Endothelial cell of umbilical vein (primary cell): ENCODE measurements at regions not wholly inside any gene's neighbourhood (a gene's known extent, or its start where the extent isn't known, plus 50 kb on each side); places are given as distances from the start of the nearest gene placed in this dataset.

Experiments used
- BruUV-seq: library from RNA; stranded (reverse); fragments of 400-500 nt; replicated peaks from 2 replicates; lab custom pipeline; 2021; lab: Mats Ljungman, UMichigan
- CTCF ChIA-PET: fragments of 300-600, 350-600 bp; sonication (Branson Sonifier 250); formaldehyde crosslinking; loops from one replicate; lab custom pipeline; 2021; ENCODE audit warnings: antibody characterized with exemption, inconsistent platforms; lab: Charles Lee
- POLR2A ChIA-PET: fragments of 300-600, 350-600 bp; sonication (Branson Sonifier 250); formaldehyde crosslinking; loops from one replicate; lab custom pipeline; 2021; ENCODE audit warnings: antibody characterized with exemption, inconsistent platforms; lab: Charles Lee
- DNase-seq: peaks from one replicate; pipeline ENCODE4 v3.0.0-alpha.2; 2011; ENCODE audit warnings: low read depth, low spot score
- FAIRE-seq: peaks from 2 replicates; lab custom pipeline; 2011; peaks lifted over from hg19 to GRCh38; lab: Jason Lieb, UNC
- H2AFZ ChIP-seq: 2 replicates; pipeline ENCODE4 v1.6.0; 2012; ENCODE audit warnings: low read depth, low read length, control low read depth, inconsistent platforms
- H3K27ac ChIP-seq: 2 replicates; pipeline ENCODE4 v1.5.1; 2011; ENCODE audit warnings: low read depth, mild to moderate bottlenecking, control low read depth, low read length, moderate library complexity; ENCODE audit not compliant: insufficient read depth
- H3K27me3 ChIP-seq, 2 experiments: 2 replicates each; pipeline versions ENCODE4 v1.6.0 to v1.6.1; 2011; ENCODE audit warnings: low read length in 2 of 2, mixed read lengths in 1 of 2; ENCODE audit not compliant: control insufficient read depth in 2 of 2, insufficient read depth in 2 of 2
- H3K36me3 ChIP-seq, 2 experiments: 2 replicates in 1 of 2; 3 replicates in 1 of 2; pipeline ENCODE4 v1.5.1; 2011; ENCODE audit warnings: low read length in 2 of 2, mild to moderate bottlenecking in 1 of 2, moderate library complexity in 1 of 2; ENCODE audit not compliant: control insufficient read depth in 2 of 2, insufficient read depth in 2 of 2; ENCODE audit errors: extremely low read depth in 1 of 2
- H3K4me1 ChIP-seq: 3 replicates; pipeline ENCODE4 v1.5.1; 2011; ENCODE audit warnings: mild to moderate bottlenecking, low read length; ENCODE audit not compliant: control insufficient read depth, insufficient read depth; ENCODE audit errors: extremely low read depth
- H3K4me2 ChIP-seq: 2 replicates; pipeline ENCODE4 v1.6.1; 2011; ENCODE audit warnings: low read length, control low read depth, mixed read lengths; ENCODE audit not compliant: insufficient read depth
- H3K4me3 ChIP-seq, 3 experiments: fragments of 200-600 bp in 1 of 3; sonication (generic), shearing (Covaris generic) in 1 of 3; replicated peaks in 1 of 3; 2 replicates each; pipeline ENCODE4 v1.5.1; 2011 to 2016; ENCODE audit warnings: control low read depth in 3 of 3, low read length in 3 of 3, mild to moderate bottlenecking in 2 of 3, inconsistent platforms in 1 of 3, low read depth in 1 of 3, moderate library complexity in 1 of 3; ENCODE audit not compliant: insufficient read depth in 1 of 3
- H3K79me2 ChIP-seq: 2 replicates; pipeline ENCODE4 v1.6.0; 2012; ENCODE audit warnings: low read length, inconsistent platforms; ENCODE audit not compliant: control insufficient read depth, insufficient read depth
- H3K9ac ChIP-seq: replicated peaks from 2 replicates; pipeline ENCODE3; 2011; ENCODE audit warnings: low read length, control low read depth; ENCODE audit not compliant: insufficient read depth; ENCODE audit errors: extremely low read depth
- H3K9me1 ChIP-seq: replicated peaks from 3 replicates; pipeline ENCODE4 v1.6.0; 2011; ENCODE audit warnings: mild to moderate bottlenecking, low read length; ENCODE audit not compliant: control insufficient read depth, insufficient read depth; ENCODE audit errors: extremely low read depth
- H3K9me3 ChIP-seq: replicated peaks from 2 replicates; pipeline ENCODE4 v1.5.1; 2012; ENCODE audit warnings: low read length, inconsistent platforms; ENCODE audit not compliant: control insufficient read depth, insufficient read depth
- H4K20me1 ChIP-seq: replicated peaks from 2 replicates; pipeline ENCODE3; 2011; ENCODE audit warnings: mild to moderate bottlenecking, low read length; ENCODE audit not compliant: control insufficient read depth, insufficient read depth; ENCODE audit errors: extremely low read depth
- EZH2 ChIP-seq: IDR thresholded peaks from 2 replicates; pipeline ENCODE4 v1.6.1; 2012; ENCODE audit warnings: borderline replicate concordance, low read depth, mild to moderate bottlenecking, moderate library complexity, low read length, inconsistent platforms; ENCODE audit not compliant: severe bottlenecking
- FOS ChIP-seq: IDR thresholded peaks from 2 replicates; pipeline ENCODE4 v1.6.1; 2011; ENCODE audit warnings: mild to moderate bottlenecking, low read length, moderate library complexity, borderline replicate concordance; ENCODE audit not compliant: insufficient read depth
- GATA2 ChIP-seq: IDR thresholded peaks from 2 replicates; pipeline ENCODE4 v1.7.0; 2011; ENCODE audit warnings: low read depth, mild to moderate bottlenecking, moderate library complexity, mixed read lengths, low read length; ENCODE audit not compliant: insufficient read length, insufficient read depth
- JUN ChIP-seq: IDR thresholded peaks from 2 replicates; pipeline ENCODE4 v1.6.1; 2011; ENCODE audit warnings: borderline replicate concordance, low read depth; ENCODE audit not compliant: insufficient read length, insufficient read depth
- MYC ChIP-seq: IDR thresholded peaks from one replicate; pipeline ENCODE4 v1.6.1; 2011; ENCODE audit warnings: mild to moderate bottlenecking, low read depth, low read length
- POLR2A ChIP-seq: IDR thresholded peaks from 2 replicates; pipeline ENCODE4 v1.6.1; 2012; ENCODE audit warnings: low read depth, mild to moderate bottlenecking, control low read depth, low read length
- POLR2AphosphoS5 ChIP-seq: IDR thresholded peaks from 2 replicates; pipeline ENCODE4 v1.6.1; 2012; ENCODE audit warnings: low read depth, mild to moderate bottlenecking, control low read depth, low read length, moderate library complexity; ENCODE audit not compliant: insufficient read depth
- dilution Hi-C: fragments of 300-500 bp; cut with MboI; formaldehyde crosslinking; loops from one replicate; pipeline ENCODE4 v1.15.0; 2019; ENCODE audit warnings: low sequenced_read_pairs; ENCODE audit not compliant: extremely low pct_ligation_motif_present
- intact Hi-C: fragments of 100-400 bp; cut with micrococcal nuclease; formaldehyde crosslinking; loops from one replicate; pipeline ENCODE4 v1.10.0; 2022
- TF ChIP-seq, protein P1 (sequence below): IDR thresholded peaks from 2 replicates; pipeline ENCODE4 v1.6.1; 2011; ENCODE audit not compliant: insufficient read depth, insufficient read length
- TF ChIP-seq, protein P2 (sequence below), 2 donors: IDR thresholded peaks; 1 replicate in 1 of 2; 2 replicates in 1 of 2; pipeline ENCODE4 v1.5.1; 2011; ENCODE audit warnings: low read length in 2 of 2, mild to moderate bottlenecking in 2 of 2, moderate library complexity in 2 of 2, control low read depth in 1 of 2, inconsistent platforms in 1 of 2, low read depth in 1 of 2; ENCODE audit not compliant: insufficient read depth in 1 of 2; ENCODE audit errors: extremely low read depth in 1 of 2

DNA sequence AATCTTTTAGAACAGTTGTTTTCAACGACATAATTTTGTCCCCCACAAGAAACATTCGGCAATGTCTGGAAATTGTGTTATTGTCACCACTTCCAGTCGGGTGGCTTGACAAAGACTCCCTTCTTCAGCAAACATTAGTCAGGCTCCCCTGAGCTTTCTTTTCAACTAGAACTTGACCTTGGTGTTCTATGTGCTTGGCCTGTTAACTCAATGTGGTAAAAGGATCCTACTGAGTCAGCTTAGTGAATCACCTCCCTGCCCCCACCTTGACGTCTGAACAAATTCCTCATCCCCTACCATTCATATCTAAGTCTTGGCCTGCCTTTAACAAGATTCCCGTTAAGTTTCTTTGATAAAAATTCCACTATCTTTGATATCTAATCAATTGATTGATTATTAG is 465.0 kb upstream of the ROBO1 start:
- peak; percentile 40 for FAIRE-seq
- BruUV-seq = no TSS peak

DNA sequence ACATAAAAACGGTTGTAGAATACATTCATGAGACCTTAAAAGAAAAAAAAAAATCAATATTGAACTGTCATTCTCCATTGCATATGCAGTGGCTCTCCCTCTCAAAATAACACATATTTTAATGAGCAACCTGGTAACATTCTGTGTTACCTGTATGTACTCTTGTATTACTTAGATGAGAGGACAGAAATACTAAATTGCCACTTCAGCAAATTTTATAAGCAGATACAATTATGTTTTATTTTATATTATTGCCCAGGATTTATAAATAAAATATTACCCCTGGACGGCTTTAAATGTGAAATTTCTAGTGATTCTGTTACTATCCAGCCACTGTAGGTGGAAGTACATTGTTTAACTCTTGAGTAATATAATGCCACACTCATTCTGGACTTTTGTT is 463.2 kb upstream of the ROBO1 start:
- Histone ChIP-seq H2AFZ (no peak overlapping the region), H4K20me1 (no peaks in the 10 kb centered on the region), H3K4me2 (no peak overlapping the region), H3K4me3 (no peak overlapping the region), H3K27me3 (no peaks in the 10 kb centered on the region), H3K79me2 (no peaks in the 10 kb centered on the region), H3K9ac (no peak overlapping the region), H3K27ac (no peak overlapping the region), H3K4me1 (peaks cover 3% of the 10 kb centered on the region), H3K36me3 (no peaks in the 10 kb centered on the region), H3K9me1 (no peaks in the 10 kb centered on the region), H3K9me3 (no peaks in the 10 kb centered on the region)
- dilution Hi-C loops (no loop called here), intact Hi-C loops (no loop called here)
- DNase-seq (no peak), FAIRE-seq (no peak)
- POLR2A ChIA-PET = no interaction called here
- CTCF ChIA-PET = no interaction called here
- no peak for TF ChIP-seq POLR2AphosphoS5
- no peak for TF ChIP-seq JUN
- no peak for TF ChIP-seq MYC
- no peak for TF ChIP-seq EZH2
- TF ChIP-seq, protein P1, sequence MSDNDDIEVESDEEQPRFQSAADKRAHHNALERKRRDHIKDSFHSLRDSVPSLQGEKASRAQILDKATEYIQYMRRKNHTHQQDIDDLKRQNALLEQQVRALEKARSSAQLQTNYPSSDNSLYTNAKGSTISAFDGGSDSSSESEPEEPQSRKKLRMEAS = no peak
- TF ChIP-seq FOS = no peak
- TF ChIP-seq POLR2A = no peak
- no peak for TF ChIP-seq GATA2
- TF ChIP-seq, protein P2, sequence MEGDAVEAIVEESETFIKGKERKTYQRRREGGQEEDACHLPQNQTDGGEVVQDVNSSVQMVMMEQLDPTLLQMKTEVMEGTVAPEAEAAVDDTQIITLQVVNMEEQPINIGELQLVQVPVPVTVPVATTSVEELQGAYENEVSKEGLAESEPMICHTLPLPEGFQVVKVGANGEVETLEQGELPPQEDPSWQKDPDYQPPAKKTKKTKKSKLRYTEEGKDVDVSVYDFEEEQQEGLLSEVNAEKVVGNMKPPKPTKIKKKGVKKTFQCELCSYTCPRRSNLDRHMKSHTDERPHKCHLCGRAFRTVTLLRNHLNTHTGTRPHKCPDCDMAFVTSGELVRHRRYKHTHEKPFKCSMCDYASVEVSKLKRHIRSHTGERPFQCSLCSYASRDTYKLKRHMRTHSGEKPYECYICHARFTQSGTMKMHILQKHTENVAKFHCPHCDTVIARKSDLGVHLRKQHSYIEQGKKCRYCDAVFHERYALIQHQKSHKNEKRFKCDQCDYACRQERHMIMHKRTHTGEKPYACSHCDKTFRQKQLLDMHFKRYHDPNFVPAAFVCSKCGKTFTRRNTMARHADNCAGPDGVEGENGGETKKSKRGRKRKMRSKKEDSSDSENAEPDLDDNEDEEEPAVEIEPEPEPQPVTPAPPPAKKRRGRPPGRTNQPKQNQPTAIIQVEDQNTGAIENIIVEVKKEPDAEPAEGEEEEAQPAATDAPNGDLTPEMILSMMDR (IDR thresholded peaks at IDR 0.05; ENCODE audit: extremely low read depth in 1 of 2, insufficient read depth in 1 of 2, low read depth in 1 of 2, low read length in 2 of 2) = no peak
- BruUV-seq = no TSS peak

More for the DNA sequence above, 465.0 kb upstream of the ROBO1 start:
- no peaks in the 10 kb centered on the region for H3K79me2 ChIP-seq
- no peaks in the 10 kb centered on the region for H3K27me3 ChIP-seq
- H3K9me3 ChIP-seq = no peaks in the 10 kb centered on the region
- CTCF ChIA-PET = no interaction called here
- no peaks in the 10 kb centered on the region for H4K20me1 ChIP-seq
- peak; percentile 42 for DNase-seq
- POLR2A ChIA-PET = no interaction called here
- no peak overlapping the region for H3K4me3 ChIP-seq
- dilution Hi-C loops (no loop called here), intact Hi-C loops (no loop called here)
- no peaks in the 10 kb centered on the region for H3K9me1 ChIP-seq
- TF ChIP-seq, protein P2 (IDR thresholded peaks at IDR 0.05; ENCODE audit: extremely low read depth in 1 of 2, insufficient read depth in 1 of 2, low read depth in 1 of 2, low read length in 2 of 2) = no peak
- no peak for TF ChIP-seq POLR2A
- no peak for TF ChIP-seq MYC
- TF ChIP-seq, protein P1 = no peak
- TF ChIP-seq FOS = peak; percentile 62
- TF ChIP-seq EZH2 = no peak
- peak; percentile 22 for TF ChIP-seq POLR2AphosphoS5
- H3K4me1 ChIP-seq = peaks cover 3% of the 10 kb centered on the region
- H3K4me2 ChIP-seq = no peak overlapping the region
- H3K9ac ChIP-seq = no peak overlapping the region
- no peak overlapping the region for H3K27ac ChIP-seq
- peak overlapping the region; percentile 54 for H2AFZ ChIP-seq
- H3K36me3 ChIP-seq = no peaks in the 10 kb centered on the region
